GM12878 (cell line): ENCODE measurements at regions not wholly inside any gene's neighbourhood (a gene's known extent, or its start where the extent isn't known, plus 50 kb on each side); places are given as distances from the start of the nearest gene placed in this dataset.

Experiments used
- ATAC-seq: fragments of 200-7000 bp; cut with Tn5 transposase; 3 replicates; pipeline ENCODE4 v1.9.1; 2020; ENCODE audit warnings: mild to moderate bottlenecking, moderate library complexity
- BruUV-seq: library from RNA; stranded (reverse); fragments of 400-500 nt; replicated peaks from 2 replicates; lab custom pipeline; 2021; lab: Mats Ljungman, UMichigan
- CTCF ChIA-PET: fragments of 300-600 bp; sonication (Branson Sonifier 250); formaldehyde crosslinking; extraction: SDS; loops from one replicate; lab custom pipeline; 2021; ENCODE audit warnings: inconsistent platforms; lab: Yijun Ruan, JAX
- POLR2A ChIA-PET: fragments of 350-600 bp; formaldehyde crosslinking; extraction: SDS; loops from one replicate; lab custom pipeline; 2021; ENCODE audit warnings: inconsistent platforms; lab: Charles Lee
- RAD21 ChIA-PET: fragments of 300-600 bp; sonication (Branson Sonifier 250); formaldehyde crosslinking; loops from one replicate; lab custom pipeline; 2023; ENCODE audit warnings: antibody characterized with exemption; ENCODE audit not compliant: unreplicated experiment; lab: Charles Lee
- SMC1A ChIA-PET: fragments of 300-600 bp; sonication (Branson Sonifier 250); formaldehyde crosslinking; loops from one replicate; lab custom pipeline; 2023; ENCODE audit not compliant: unreplicated experiment, uncharacterized antibody; lab: Charles Lee
- DNase-seq: peaks from one replicate; pipeline ENCODE4 v3.0.0-alpha.2; 2011; ENCODE audit warnings: low read depth, low spot score
- FAIRE-seq: peaks from 3 replicates; lab custom pipeline; 2011; peaks lifted over from hg19 to GRCh38; lab: Jason Lieb, UNC
- H2AFZ ChIP-seq: 2 replicates; pipeline ENCODE4 v1.6.0; 2011; ENCODE audit warnings: low read depth, low read length, control low read depth; ENCODE audit not compliant: control insufficient read depth
- H3K27ac ChIP-seq: 2 replicates; pipeline ENCODE4 v1.5.1; 2011; ENCODE audit warnings: control low read depth; ENCODE audit not compliant: control insufficient read depth, insufficient read depth
- H3K27me3 ChIP-seq, 2 experiments: replicated peaks in 1 of 2; 2 replicates each; pipeline versions ENCODE4 v1.6.0 to v1.6.1; 2011; ENCODE audit warnings: low read length in 1 of 2; ENCODE audit not compliant: control insufficient read depth in 2 of 2, insufficient read depth in 2 of 2
- H3K36me3 ChIP-seq, 2 experiments: 2 replicates each; pipeline ENCODE4 v1.5.1; 2011; ENCODE audit warnings: low read length in 1 of 2; ENCODE audit not compliant: control insufficient read depth in 2 of 2, insufficient read depth in 2 of 2
- H3K4me1 ChIP-seq: 2 replicates; pipeline ENCODE4 v1.6.1; 2011; ENCODE audit warnings: mild to moderate bottlenecking, low read length, moderate library complexity, mixed read lengths; ENCODE audit not compliant: control insufficient read depth, insufficient read depth
- H3K4me2 ChIP-seq: 2 replicates; pipeline ENCODE4 v1.6.0; 2011; ENCODE audit warnings: control low read depth; ENCODE audit not compliant: control insufficient read depth, insufficient read depth
- H3K4me3 ChIP-seq: fragments of 200-600 bp; sonication (generic); 2 replicates; pipeline ENCODE4 v1.5.1; 2016
- H3K79me2 ChIP-seq: 2 replicates; pipeline ENCODE4 v1.6.0; 2011; ENCODE audit warnings: low read length; ENCODE audit not compliant: control insufficient read depth, insufficient read depth
- H3K9ac ChIP-seq: 2 replicates; pipeline ENCODE4 v1.8.0; 2011; ENCODE audit warnings: low read length, control low read depth, mixed read lengths; ENCODE audit not compliant: control insufficient read depth, insufficient read depth
- H3K9me3 ChIP-seq: replicated peaks from 3 replicates; pipeline ENCODE4 v1.5.1; 2011; ENCODE audit warnings: mild to moderate bottlenecking, low read length; ENCODE audit not compliant: control insufficient read depth, insufficient read depth
- H4K20me1 ChIP-seq: 2 replicates; pipeline ENCODE4 v1.6.0; 2011; ENCODE audit not compliant: control insufficient read depth, insufficient read depth
- ASH2L ChIP-seq: fragments of 300-600, 200-600 bp; sonication (generic); IDR thresholded peaks from 2 replicates; pipeline ENCODE4 v1.6.1; 2017; ENCODE audit warnings: low read depth, mild to moderate bottlenecking, borderline replicate concordance
- IKZF1 ChIP-seq: fragments of 450-650 bp; conservative IDR thresholded peaks from 2 replicates; pipeline ENCODE4 v1.6.1; 2017; ENCODE audit warnings: antibody characterized with exemption, mild to moderate bottlenecking
- MEF2B ChIP-seq: fragments of 450-650 bp; IDR thresholded peaks from 2 replicates; pipeline ENCODE4 v1.6.1; 2018; ENCODE audit warnings: mild to moderate bottlenecking, moderate library complexity; ENCODE audit not compliant: partially characterized antibody, poor library complexity, severe bottlenecking
- POLR2A ChIP-seq: IDR thresholded peaks from 2 replicates; pipeline ENCODE4 v1.6.1; 2011; ENCODE audit warnings: low read depth, mild to moderate bottlenecking, low read length
- RBBP5 ChIP-seq: fragments of 200-600 bp; sonication (generic); conservative IDR thresholded peaks from 2 replicates; pipeline ENCODE4 v1.6.1; 2016
- SIX5 ChIP-seq: IDR thresholded peaks from 2 replicates; pipeline ENCODE4 v1.6.1; 2011; ENCODE audit warnings: mild to moderate bottlenecking, low read depth, low read length, moderate library complexity; ENCODE audit not compliant: severe bottlenecking
- SMARCA5 ChIP-seq: fragments of 450-650 bp; IDR thresholded peaks from 2 replicates; pipeline ENCODE4 v1.6.1; 2017; ENCODE audit warnings: mild to moderate bottlenecking
- WGBS: methylation state at CpG from one replicate; pipeline ENCODE4 v1.1.6; 2016; ENCODE audit warnings: low lambda C conversion rate; ENCODE audit not compliant: insufficient replicate concordance, insufficient coverage; ENCODE audit errors: missing lambda C conversion rate; 5-methylcytosine and 5-hydroxymethylcytosine counted together
- in situ Hi-C: fragments of 300-500 bp; cut with MboI; formaldehyde crosslinking; loops from 9 replicates; pipeline ENCODE4 v1.14.3; 2018; ENCODE audit warnings: mixed read lengths
- intact Hi-C: fragments of 100-400 bp; cut with micrococcal nuclease; formaldehyde crosslinking; loops from one replicate; pipeline ENCODE4 v1.14.2; 2022; ENCODE audit not compliant: unreplicated experiment
- TF ChIP-seq, protein P1 (sequence below): fragments of 450-650 bp; IDR thresholded peaks from 2 replicates; pipeline ENCODE4 v1.6.1; 2017; ENCODE audit warnings: mild to moderate bottlenecking
- TF ChIP-seq, protein P2 (sequence below): fragments of 450-650 bp; IDR thresholded peaks from 2 replicates; pipeline ENCODE4 v1.6.1; 2017; ENCODE audit warnings: mild to moderate bottlenecking, low read depth, inconsistent platforms; ENCODE audit not compliant: poor library complexity, severe bottlenecking
- TF ChIP-seq, protein P3 (sequence below): fragments of 450-650 bp; IDR thresholded peaks from 2 replicates; pipeline ENCODE4 v1.6.1; 2018; ENCODE audit warnings: borderline replicate concordance, mild to moderate bottlenecking; ENCODE audit not compliant: partially characterized antibody

DNA sequence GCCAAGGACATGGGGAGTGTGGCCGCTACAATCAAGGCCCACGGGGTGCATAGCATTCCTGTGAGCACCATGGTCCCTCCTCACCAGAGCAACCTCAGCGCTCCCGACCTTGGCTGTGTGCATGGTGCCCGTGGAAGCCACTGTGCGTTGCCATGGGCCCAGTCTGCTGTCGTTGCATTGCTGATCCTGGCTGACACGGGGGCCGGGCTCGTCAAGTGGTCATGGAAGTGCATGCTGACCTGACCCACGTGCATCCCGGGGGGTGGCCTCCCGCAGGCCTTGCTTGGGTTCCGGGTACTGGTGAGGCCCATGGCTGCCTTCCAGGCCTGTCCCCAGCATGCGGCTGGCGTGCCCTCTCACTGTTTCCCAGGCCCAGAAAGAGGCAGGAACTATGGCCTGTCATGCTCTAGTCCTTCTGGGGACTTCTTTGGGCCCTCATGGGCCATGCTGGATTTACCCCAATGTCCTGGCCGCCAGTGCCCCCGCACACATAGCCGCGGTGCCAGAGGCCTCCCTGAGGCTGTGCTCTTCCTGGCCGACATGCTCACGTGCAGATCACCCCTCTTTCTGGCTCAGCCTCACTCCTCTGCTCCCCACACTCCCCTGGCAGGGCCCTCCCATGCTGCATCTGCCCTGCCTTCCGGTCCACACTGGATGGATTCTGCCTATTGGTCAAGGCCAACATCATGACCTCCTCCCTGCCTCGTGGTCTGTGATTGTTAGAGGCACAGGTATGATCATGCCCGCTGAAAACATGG is 1258.0 kb downstream of the BRD1 start:
- intact Hi-C loops: no loop called here
- CTCF ChIA-PET: no interaction called here
- no peaks in the 10 kb centered on the region; the same call in 2 of the 3 replicates for H3K9me3 ChIP-seq
- no peak overlapping the region for H3K4me2 ChIP-seq
- RAD21 ChIA-PET: no interaction called here
- H3K27me3 ChIP-seq: no peaks in the 10 kb centered on the region
- WGBS: 41% methylated on average over 25 of the region's 25 CpGs
- H3K4me1 ChIP-seq: no peaks in the 10 kb centered on the region
- no peaks in the 10 kb centered on the region for H3K36me3 ChIP-seq
- no peak overlapping the region for H3K9ac ChIP-seq
- H4K20me1 ChIP-seq: no peaks in the 10 kb centered on the region
- POLR2A ChIA-PET: no interaction called here
- no peak overlapping the region for H3K4me3 ChIP-seq
- no peak for ATAC-seq
- no TSS peak for BruUV-seq
- TF ChIP-seq IKZF1 (no peak), POLR2A (no peak), SIX5 (no peak)
- TF ChIP-seq, all 136 proteins: peak for 0
- no peak overlapping the region for H2AFZ ChIP-seq
- H3K27ac ChIP-seq: no peak overlapping the region
- no peak for DNase-seq
- FAIRE-seq: no peak
- H3K79me2 ChIP-seq: no peaks in the 10 kb centered on the region
- SMC1A ChIA-PET: no interaction called here
- in situ Hi-C loops: no loop called here

DNA sequence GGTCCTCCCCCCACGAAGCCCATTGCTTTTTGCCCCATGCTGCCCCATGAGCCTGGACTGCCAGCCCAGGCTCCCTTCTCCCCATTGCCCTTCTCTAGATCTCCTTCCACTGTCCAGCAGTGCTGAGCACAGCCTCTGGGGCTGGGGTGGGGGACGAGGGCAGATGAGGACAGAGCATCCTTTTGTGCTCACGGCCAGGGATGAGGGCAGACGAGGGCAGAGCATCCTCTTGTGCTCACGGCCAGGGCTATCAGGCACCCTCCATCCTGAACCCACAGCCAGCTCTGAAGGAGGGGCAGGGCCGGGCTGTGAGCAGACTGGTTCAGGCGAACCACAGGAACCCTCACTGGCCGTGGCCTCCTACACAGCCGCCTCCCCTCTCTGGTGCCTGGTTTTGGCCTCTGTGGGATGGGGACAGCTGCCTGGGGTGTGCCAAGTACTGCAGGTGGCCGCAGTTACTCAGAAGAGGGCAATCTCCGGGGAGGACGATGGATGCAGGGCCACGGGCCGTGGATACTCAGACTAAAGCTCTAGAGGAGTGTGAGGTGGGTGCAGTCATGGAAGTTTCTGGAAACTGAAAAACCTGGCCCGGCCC is 1258.8 kb downstream of the BRD1 start:
- RAD21 ChIA-PET: no interaction called here
- Histone ChIP-seq H3K36me3 (no peaks in the 10 kb centered on the region), H3K27ac (no peak overlapping the region), H3K79me2 (no peaks in the 10 kb centered on the region), H3K4me2 (no peak overlapping the region), H3K9me3 (no peaks in the 10 kb centered on the region; the same call in 2 of the 3 replicates), H3K9ac (no peak overlapping the region), H4K20me1 (no peaks in the 10 kb centered on the region), H3K4me1 (no peaks in the 10 kb centered on the region), H3K27me3 (no peaks in the 10 kb centered on the region), H2AFZ (no peak overlapping the region), H3K4me3 (no peak overlapping the region)
- ATAC-seq: no peak
- intact Hi-C loops: no loop called here
- SMC1A ChIA-PET: no interaction called here
- FAIRE-seq: no peak
- POLR2A ChIA-PET: no interaction called here
- WGBS: 21% methylated on average over 15 of the region's 15 CpGs
- CTCF ChIA-PET: no interaction called here
- in situ Hi-C loops: no loop called here
- BruUV-seq: no TSS peak
- DNase-seq: no peak
- no peak for TF ChIP-seq RBBP5
- TF ChIP-seq, protein P1, sequence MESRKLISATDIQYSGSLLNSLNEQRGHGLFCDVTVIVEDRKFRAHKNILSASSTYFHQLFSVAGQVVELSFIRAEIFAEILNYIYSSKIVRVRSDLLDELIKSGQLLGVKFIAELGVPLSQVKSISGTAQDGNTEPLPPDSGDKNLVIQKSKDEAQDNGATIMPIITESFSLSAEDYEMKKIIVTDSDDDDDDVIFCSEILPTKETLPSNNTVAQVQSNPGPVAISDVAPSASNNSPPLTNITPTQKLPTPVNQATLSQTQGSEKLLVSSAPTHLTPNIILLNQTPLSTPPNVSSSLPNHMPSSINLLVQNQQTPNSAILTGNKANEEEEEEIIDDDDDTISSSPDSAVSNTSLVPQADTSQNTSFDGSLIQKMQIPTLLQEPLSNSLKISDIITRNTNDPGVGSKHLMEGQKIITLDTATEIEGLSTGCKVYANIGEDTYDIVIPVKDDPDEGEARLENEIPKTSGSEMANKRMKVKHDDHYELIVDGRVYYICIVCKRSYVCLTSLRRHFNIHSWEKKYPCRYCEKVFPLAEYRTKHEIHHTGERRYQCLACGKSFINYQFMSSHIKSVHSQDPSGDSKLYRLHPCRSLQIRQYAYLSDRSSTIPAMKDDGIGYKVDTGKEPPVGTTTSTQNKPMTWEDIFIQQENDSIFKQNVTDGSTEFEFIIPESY: no peak
- no peak for TF ChIP-seq ASH2L
- TF ChIP-seq, protein P2, sequence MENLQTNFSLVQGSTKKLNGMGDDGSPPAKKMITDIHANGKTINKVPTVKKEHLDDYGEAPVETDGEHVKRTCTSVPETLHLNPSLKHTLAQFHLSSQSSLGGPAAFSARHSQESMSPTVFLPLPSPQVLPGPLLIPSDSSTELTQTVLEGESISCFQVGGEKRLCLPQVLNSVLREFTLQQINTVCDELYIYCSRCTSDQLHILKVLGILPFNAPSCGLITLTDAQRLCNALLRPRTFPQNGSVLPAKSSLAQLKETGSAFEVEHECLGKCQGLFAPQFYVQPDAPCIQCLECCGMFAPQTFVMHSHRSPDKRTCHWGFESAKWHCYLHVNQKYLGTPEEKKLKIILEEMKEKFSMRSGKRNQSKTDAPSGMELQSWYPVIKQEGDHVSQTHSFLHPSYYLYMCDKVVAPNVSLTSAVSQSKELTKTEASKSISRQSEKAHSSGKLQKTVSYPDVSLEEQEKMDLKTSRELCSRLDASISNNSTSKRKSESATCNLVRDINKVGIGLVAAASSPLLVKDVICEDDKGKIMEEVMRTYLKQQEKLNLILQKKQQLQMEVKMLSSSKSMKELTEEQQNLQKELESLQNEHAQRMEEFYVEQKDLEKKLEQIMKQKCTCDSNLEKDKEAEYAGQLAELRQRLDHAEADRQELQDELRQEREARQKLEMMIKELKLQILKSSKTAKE: no peak
- no peak for TF ChIP-seq SMARCA5
- TF ChIP-seq, protein P3, sequence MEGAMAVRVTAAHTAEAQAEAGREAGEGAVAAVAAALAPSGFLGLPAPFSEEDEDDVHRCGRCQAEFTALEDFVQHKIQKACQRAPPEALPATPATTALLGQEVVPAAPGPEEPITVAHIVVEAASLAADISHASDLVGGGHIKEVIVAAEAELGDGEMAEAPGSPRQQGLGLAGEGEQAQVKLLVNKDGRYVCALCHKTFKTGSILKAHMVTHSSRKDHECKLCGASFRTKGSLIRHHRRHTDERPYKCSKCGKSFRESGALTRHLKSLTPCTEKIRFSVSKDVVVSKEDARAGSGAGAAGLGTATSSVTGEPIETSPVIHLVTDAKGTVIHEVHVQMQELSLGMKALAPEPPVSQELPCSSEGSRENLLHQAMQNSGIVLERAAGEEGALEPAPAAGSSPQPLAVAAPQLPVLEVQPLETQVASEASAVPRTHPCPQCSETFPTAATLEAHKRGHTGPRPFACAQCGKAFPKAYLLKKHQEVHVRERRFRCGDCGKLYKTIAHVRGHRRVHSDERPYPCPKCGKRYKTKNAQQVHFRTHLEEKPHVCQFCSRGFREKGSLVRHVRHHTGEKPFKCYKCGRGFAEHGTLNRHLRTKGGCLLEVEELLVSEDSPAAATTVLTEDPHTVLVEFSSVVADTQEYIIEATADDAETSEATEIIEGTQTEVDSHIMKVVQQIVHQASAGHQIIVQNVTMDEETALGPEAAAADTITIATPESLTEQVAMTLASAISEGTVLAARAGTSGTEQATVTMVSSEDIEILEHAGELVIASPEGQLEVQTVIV: no peak
- no peak for TF ChIP-seq MEF2B
